H1 (cell line): ENCODE measurements at regions not wholly inside any gene's neighbourhood (a gene's known extent, or its start where the extent isn't known, plus 50 kb on each side); places are given as distances from the start of the nearest gene placed in this dataset.

Experiments
- CHD2 ChIP-seq: IDR thresholded peaks from 2 replicates; pipeline ENCODE4 v1.6.1; 2012; ENCODE audit warnings: low read length, improper control_type of control experiment
- TCF12 ChIP-seq: IDR thresholded peaks from 2 replicates; pipeline ENCODE4 v1.6.1; 2011; ENCODE audit warnings: low read depth, mild to moderate bottlenecking, low read length
- TF ChIP-seq, protein P1 (sequence below), 3 experiments: IDR thresholded peaks; 1 replicate in 2 of 3; 2 replicates in 1 of 3; pipeline versions ENCODE4 v1.5.1 to v1.6.1; 2011; ENCODE audit warnings: low read length in 3 of 3, mild to moderate bottlenecking in 3 of 3, inconsistent platforms in 2 of 3, low read depth in 1 of 3, moderate library complexity in 1 of 3; ENCODE audit not compliant: insufficient read depth in 1 of 3; ENCODE audit errors: control extremely low read depth in 1 of 3

DNA sequence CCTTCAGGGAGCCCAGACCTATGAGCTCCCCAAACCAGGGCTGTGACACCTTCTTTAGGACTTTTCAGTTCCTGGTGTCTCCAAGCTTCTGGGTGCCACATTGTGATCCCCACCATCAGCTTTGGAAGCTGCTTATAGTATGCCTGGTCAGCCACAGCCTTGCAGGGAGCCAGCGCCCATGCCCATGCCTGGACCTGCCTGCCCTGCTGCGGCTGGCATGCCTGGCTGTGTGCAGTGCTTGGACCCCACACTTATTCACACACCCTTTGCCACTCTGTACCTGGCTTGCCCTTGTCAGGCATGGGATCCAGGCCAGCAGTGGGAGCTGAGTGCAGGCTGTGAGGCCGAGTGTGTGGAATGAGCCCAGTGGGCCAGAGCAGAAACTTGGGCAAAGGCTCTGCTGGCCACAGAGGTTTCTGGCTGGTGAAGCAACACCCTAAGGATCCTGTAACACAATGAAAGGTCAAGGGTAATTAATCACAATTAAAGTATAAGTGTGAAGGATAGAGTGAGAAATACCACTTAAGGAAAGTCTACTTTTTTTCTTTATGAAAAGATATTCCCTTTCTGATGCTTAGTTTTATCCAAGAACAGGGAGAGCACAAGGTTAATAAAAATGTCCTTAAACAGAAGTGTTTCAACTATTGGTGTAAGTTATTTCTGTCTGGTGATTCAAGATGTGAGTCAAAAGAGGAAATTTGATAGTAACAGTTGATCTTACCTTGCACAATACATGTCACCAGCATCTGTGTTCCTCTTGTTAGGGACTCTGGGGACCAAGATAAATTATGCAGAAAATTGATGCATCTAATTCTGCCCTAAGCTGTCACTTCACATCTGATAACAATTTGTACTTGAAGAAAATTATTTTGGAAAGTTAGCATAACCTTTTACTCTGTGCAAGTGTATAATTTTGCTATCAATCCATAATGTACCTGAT, 161.8 kb downstream of the FAM47A start:
- TF ChIP-seq, protein P1, sequence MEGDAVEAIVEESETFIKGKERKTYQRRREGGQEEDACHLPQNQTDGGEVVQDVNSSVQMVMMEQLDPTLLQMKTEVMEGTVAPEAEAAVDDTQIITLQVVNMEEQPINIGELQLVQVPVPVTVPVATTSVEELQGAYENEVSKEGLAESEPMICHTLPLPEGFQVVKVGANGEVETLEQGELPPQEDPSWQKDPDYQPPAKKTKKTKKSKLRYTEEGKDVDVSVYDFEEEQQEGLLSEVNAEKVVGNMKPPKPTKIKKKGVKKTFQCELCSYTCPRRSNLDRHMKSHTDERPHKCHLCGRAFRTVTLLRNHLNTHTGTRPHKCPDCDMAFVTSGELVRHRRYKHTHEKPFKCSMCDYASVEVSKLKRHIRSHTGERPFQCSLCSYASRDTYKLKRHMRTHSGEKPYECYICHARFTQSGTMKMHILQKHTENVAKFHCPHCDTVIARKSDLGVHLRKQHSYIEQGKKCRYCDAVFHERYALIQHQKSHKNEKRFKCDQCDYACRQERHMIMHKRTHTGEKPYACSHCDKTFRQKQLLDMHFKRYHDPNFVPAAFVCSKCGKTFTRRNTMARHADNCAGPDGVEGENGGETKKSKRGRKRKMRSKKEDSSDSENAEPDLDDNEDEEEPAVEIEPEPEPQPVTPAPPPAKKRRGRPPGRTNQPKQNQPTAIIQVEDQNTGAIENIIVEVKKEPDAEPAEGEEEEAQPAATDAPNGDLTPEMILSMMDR (IDR thresholded peaks at IDR 0.05; ENCODE audit: control extremely low read depth in 1 of 3, insufficient read depth in 1 of 3, low read depth in 1 of 3, low read length in 3 of 3): no peak
- no peak for TF ChIP-seq CHD2
- TF ChIP-seq TCF12: no peak
